ENCODE measurements at regions not wholly inside any gene's neighbourhood (a gene's known extent, or its start where the extent isn't known, plus 50 kb on each side); places are given as distances from the start of the nearest gene placed in this dataset.

GRCh38 chr9:120197605-120198004, 382.4 kb downstream of the CDK5RAP2 start:
- Histone ChIP-seq H3K27me3 (replicated peaks in 1 of 7) (no peaks in the 10 kb centered on the region), H3K4me3 (no peak overlapping the region), H3K36me3 (no peaks in the 10 kb centered on the region), H3K9me3 (no peaks in the 10 kb centered on the region), H3K4me1 (no peaks in the 10 kb centered on the region), H3K27ac (no peak overlapping the region)
- 56 to 72% (median 66%) methylated on average over 12 of the region's 12 CpGs for WGBS, 5 donors
- no peak for TF ChIP-seq POLR2AphosphoS5 (IDR thresholded peaks at IDR 0.05)
- TF ChIP-seq POLR2A (IDR thresholded peaks at IDR 0.05), result no peak
- no peak for TF ChIP-seq CTCF (IDR thresholded peaks at IDR 0.05 in 8 of 11, conservative IDR thresholded peaks at IDR 0.05 in 3 of 11)
- intact Hi-C loops (cut with DNase I; ENCODE audit: low total_unique reads), result no loop called here
- no peak for DNase-seq

GRCh38 chr9:120191141-120191540, 388.8 kb downstream of the CDK5RAP2 start:
- H3K9me3 ChIP-seq, result no peaks in the 10 kb centered on the region
- H3K4me3 ChIP-seq, result no peak overlapping the region
- intact Hi-C loops (cut with DNase I; ENCODE audit: low total_unique reads), result no loop called here
- WGBS, 5 donors, result 66 to 81% (median 69%) methylated on average over 3 of the region's 3 CpGs
- no peak overlapping the region for H3K27ac ChIP-seq
- H3K27me3 ChIP-seq (replicated peaks in 1 of 7), result no peaks in the 10 kb centered on the region
- no peaks in the 10 kb centered on the region for H3K4me1 ChIP-seq
- TF ChIP-seq POLR2AphosphoS5 (IDR thresholded peaks at IDR 0.05) (no peak), CTCF (IDR thresholded peaks at IDR 0.05 in 8 of 11, conservative IDR thresholded peaks at IDR 0.05 in 3 of 11) (no peak), POLR2A (IDR thresholded peaks at IDR 0.05) (no peak)
- H3K36me3 ChIP-seq, result no peaks in the 10 kb centered on the region
- no peak for DNase-seq

- Histone ChIP-seq H3K27ac (no peak overlapping the region), H3K4me1 (no peaks in the 10 kb centered on the region), H3K27me3 (replicated peaks in 1 of 7) (no peaks in the 10 kb centered on the region), H3K36me3 (no peaks in the 10 kb centered on the region), H3K4me3 (no peak overlapping the region), H3K9me3 (peaks cover 0 to 4% (median 0%) of the 10 kb centered on the region in 8 donors)
- intact Hi-C loops (cut with DNase I; ENCODE audit: low total_unique reads), result no loop called here
- 75 to 80% (median 75%) methylated on average over 8 of the region's 8 CpGs for WGBS, 5 donors
- no peak for TF ChIP-seq POLR2AphosphoS5 (IDR thresholded peaks at IDR 0.05)
- TF ChIP-seq CTCF (IDR thresholded peaks at IDR 0.05 in 8 of 11, conservative IDR thresholded peaks at IDR 0.05 in 3 of 11), result no peak
- no peak for TF ChIP-seq POLR2A (IDR thresholded peaks at IDR 0.05)
- DNase-seq, result no peak
Measured at GRCh38 chr9:120187758-120188157, 392.2 kb downstream of the CDK5RAP2 start.

- Histone ChIP-seq H3K36me3 (no peaks in the 10 kb centered on the region), H3K27ac (no peak overlapping the region), H3K4me3 (no peak overlapping the region), H3K4me1 (no peaks in the 10 kb centered on the region), H3K9me3 (peaks cover 0 to 4% (median 0%) of the 10 kb centered on the region in 8 donors), H3K27me3 (replicated peaks in 1 of 7) (no peaks in the 10 kb centered on the region)
- intact Hi-C loops (cut with DNase I; ENCODE audit: low total_unique reads), result no loop called here
- no peak for DNase-seq
- 59 to 76% (median 66%) methylated on average over 3 of the region's 3 CpGs for WGBS, 5 donors
- TF ChIP-seq POLR2AphosphoS5 (IDR thresholded peaks at IDR 0.05) (no peak), POLR2A (IDR thresholded peaks at IDR 0.05) (no peak), CTCF (IDR thresholded peaks at IDR 0.05 in 8 of 11, conservative IDR thresholded peaks at IDR 0.05 in 3 of 11) (no peak)
Measured at GRCh38 chr9:120186276-120186675, 393.7 kb downstream of the CDK5RAP2 start.

All from spleen (tissue), 11 donors.